ENCODE measurements at regions not wholly inside any gene's neighbourhood (a gene's known extent, or its start where the extent isn't known, plus 50 kb on each side); places are given as distances from the start of the nearest gene placed in this dataset.

DNA sequence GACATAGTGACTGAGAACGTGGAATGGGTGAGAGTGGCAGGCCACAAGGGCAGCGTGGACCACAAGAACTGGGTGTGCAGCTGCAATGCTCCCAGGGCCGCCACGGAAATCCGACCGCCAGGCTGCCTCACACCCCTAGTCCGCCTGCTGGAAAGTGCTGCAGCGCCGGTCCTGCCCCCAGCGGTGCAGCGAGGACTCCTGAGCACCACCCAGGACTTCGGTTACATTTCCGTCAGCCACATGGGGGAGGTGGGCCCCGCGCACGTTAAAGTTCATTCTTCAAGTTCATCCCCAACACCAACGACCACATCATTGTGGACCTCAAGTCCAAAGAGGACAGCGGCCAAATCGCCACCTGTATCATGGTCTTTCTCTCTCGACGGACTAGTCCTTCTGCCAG is 126.1 kb upstream of the CARMIL1 start:
- no peak overlapping the region for H3K27ac ChIP-seq (ENCODE audit: extremely low read length, insufficient read depth, low read length)
- no peaks in the 10 kb centered on the region for H3K79me2 ChIP-seq (ENCODE audit: insufficient read depth, low read length)
- H4K20me1 ChIP-seq (ENCODE audit: insufficient read depth, low read length): no peaks in the 10 kb centered on the region
- ATAC-seq (no peak), DNase-seq (ENCODE audit: low spot score) (no peak), FAIRE-seq (no peak)
- BruUV-seq (replicated peaks): no TSS peak
- ChIA-PET POLR2A (no interaction called here), CTCF (ENCODE audit: low intra/inter-chr PET ratio, low total read pairs) (no interaction called here)
- intact Hi-C loops (cut with micrococcal nuclease; ENCODE audit: unreplicated experiment) (no loop called here), in situ Hi-C loops (cut with HindIII; ENCODE audit: extremely low pct_ligation_motif_present, low pct_unique_long_range_greater_than_20kb) (no loop called here)
- no peak overlapping the region for H2AFZ ChIP-seq (ENCODE audit: low read length)
- no peak overlapping the region for H3K4me3 ChIP-seq (replicated peaks in 1 of 3; ENCODE audit: insufficient read depth in 1 of 3, low read depth in 2 of 3, low read length in 3 of 3)
- no peak overlapping the region for H3K4me2 ChIP-seq (ENCODE audit: low read depth, low read length)
- H3K36me3 ChIP-seq (replicated peaks in 1 of 2; ENCODE audit: control insufficient read depth in 1 of 2, insufficient read depth in 2 of 2, low read length in 2 of 2): no peaks in the 10 kb centered on the region
- H3K27me3 ChIP-seq (ENCODE audit: control insufficient read depth in 1 of 2, insufficient read depth in 2 of 2, low read length in 2 of 2): no peaks in the 10 kb centered on the region
- H3K9ac ChIP-seq (ENCODE audit: insufficient read depth, low read depth, low read length): no peak overlapping the region
- WGBS (ENCODE audit: low lambda C conversion rate): 63% methylated on average over 15 of the region's 21 CpGs
- H3K9me3 ChIP-seq (ENCODE audit: low read length): peaks cover 11% of the 10 kb centered on the region
- no peaks in the 10 kb centered on the region for H3K4me1 ChIP-seq (ENCODE audit: insufficient read depth, low read length)
- TF ChIP-seq POLR2G (IDR thresholded peaks at IDR 0.05; ENCODE audit: low read depth, low read length) (no peak), ZNF367 (CRISPR knock-in tag; IDR thresholded peaks at IDR 0.05; ENCODE audit: borderline replicate concordance) (no peak), MXI1 (IDR thresholded peaks at IDR 0.05; ENCODE audit: borderline replicate concordance, low read depth, low read length) (no peak), ZNF33A (CRISPR knock-in tag; IDR thresholded peaks at IDR 0.05; ENCODE audit: borderline replicate concordance) (no peak), ZNF563 (CRISPR knock-in tag; IDR thresholded peaks at IDR 0.05) (no peak), NR1H2 (CRISPR knock-in tag; IDR thresholded peaks at IDR 0.05; ENCODE audit: borderline replicate concordance, low read depth) (no peak), REXO4 (CRISPR knock-in tag; IDR thresholded peaks at IDR 0.05; ENCODE audit: borderline replicate concordance) (no peak)

DNA sequence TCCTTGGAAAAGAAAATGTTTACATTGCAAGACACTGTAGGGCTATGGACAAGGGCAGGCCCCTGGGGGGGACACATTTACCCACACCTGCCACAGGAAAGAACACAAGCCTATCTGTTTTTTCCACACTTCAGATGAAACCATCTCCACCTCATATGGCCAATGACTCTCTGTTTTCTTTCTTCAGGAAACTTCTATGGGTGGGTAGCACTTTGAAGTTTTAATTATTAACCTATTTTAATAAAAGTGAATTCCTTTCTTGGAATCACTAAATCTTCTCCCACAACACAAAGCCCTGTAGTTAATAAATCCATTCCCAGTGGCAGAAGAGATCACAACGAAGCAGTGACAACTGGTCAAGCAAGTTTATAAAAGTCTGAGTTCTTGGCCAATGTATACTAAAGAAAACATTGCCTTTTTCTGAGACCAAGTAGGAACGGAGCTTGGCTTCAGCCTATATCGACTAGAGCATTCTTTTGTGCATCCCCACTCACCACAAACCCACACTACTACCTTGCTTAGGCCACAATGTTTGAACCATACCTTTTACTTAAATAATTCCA is 125.1 kb upstream of the CARMIL1 start:
- intact Hi-C loops (cut with micrococcal nuclease; ENCODE audit: unreplicated experiment) (no loop called here), in situ Hi-C loops (cut with HindIII; ENCODE audit: extremely low pct_ligation_motif_present, low pct_unique_long_range_greater_than_20kb) (no loop called here)
- FAIRE-seq (no peak), DNase-seq (ENCODE audit: low spot score) (no peak), ATAC-seq (no peak)
- H3K79me2 ChIP-seq (ENCODE audit: insufficient read depth, low read length): no peaks in the 10 kb centered on the region
- H3K4me1 ChIP-seq (ENCODE audit: insufficient read depth, low read length): no peaks in the 10 kb centered on the region
- H2AFZ ChIP-seq (ENCODE audit: low read length): no peak overlapping the region
- no peak overlapping the region for H3K4me3 ChIP-seq (replicated peaks in 1 of 3; ENCODE audit: insufficient read depth in 1 of 3, low read depth in 2 of 3, low read length in 3 of 3)
- ChIA-PET CTCF (ENCODE audit: low intra/inter-chr PET ratio, low total read pairs) (no interaction called here), POLR2A (no interaction called here)
- no TSS peak for BruUV-seq (replicated peaks)
- H3K27ac ChIP-seq (ENCODE audit: extremely low read length, insufficient read depth, low read length): no peak overlapping the region
- 1% methylated on average over 3 of the region's 3 CpGs for WGBS (ENCODE audit: low lambda C conversion rate)
- H3K4me2 ChIP-seq (ENCODE audit: low read depth, low read length): no peak overlapping the region
- TF ChIP-seq, protein P1, sequence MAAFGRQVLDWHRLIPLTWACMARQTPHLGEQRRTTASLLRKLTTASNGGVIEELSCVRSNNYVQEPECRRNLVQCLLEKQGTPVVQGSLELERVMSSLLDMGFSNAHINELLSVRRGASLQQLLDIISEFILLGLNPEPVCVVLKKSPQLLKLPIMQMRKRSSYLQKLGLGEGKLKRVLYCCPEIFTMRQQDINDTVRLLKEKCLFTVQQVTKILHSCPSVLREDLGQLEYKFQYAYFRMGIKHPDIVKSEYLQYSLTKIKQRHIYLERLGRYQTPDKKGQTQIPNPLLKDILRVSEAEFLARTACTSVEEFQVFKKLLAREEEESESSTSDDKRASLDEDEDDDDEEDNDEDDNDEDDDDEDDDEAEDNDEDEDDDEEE (CRISPR knock-in tag; IDR thresholded peaks at IDR 0.05): no peak
- H3K9ac ChIP-seq (ENCODE audit: insufficient read depth, low read depth, low read length): no peak overlapping the region
- H3K27me3 ChIP-seq (ENCODE audit: control insufficient read depth in 1 of 2, insufficient read depth in 2 of 2, low read length in 2 of 2): no peaks in the 10 kb centered on the region
- no peaks in the 10 kb centered on the region for H4K20me1 ChIP-seq (ENCODE audit: insufficient read depth, low read length)
- H3K9me3 ChIP-seq (ENCODE audit: low read length): peaks cover 20% of the 10 kb centered on the region
- no peaks in the 10 kb centered on the region for H3K36me3 ChIP-seq (replicated peaks in 1 of 2; ENCODE audit: control insufficient read depth in 1 of 2, insufficient read depth in 2 of 2, low read length in 2 of 2)
